ENCODE measurements at regions not wholly inside any gene's neighbourhood (a gene's known extent, or its start where the extent isn't known, plus 50 kb on each side); places are given as distances from the start of the nearest gene placed in this dataset.

- CTCF ChIA-PET = no interaction called here
- Histone ChIP-seq H3K9me3 (ENCODE audit: low read depth, low read length, poor library complexity, severe bottlenecking) (no peaks in the 10 kb centered on the region), H3K27me3 (replicated peaks; ENCODE audit: insufficient read depth, low read depth, low read length, poor library complexity) (no peaks in the 10 kb centered on the region), H3K4me1 (ENCODE audit: insufficient read depth, low read length, poor library complexity, severe bottlenecking) (no peaks in the 10 kb centered on the region), H3K4me3 (ENCODE audit: low read depth, low read length, poor library complexity, severe bottlenecking) (no peak overlapping the region), H3K36me3 (ENCODE audit: insufficient read depth, low read length, poor library complexity, severe bottlenecking) (no peaks in the 10 kb centered on the region), H3K27ac (ENCODE audit: low read depth, low read length, poor library complexity, severe bottlenecking) (no peak overlapping the region)
- no peak for TF ChIP-seq EZH2 (IDR thresholded peaks at IDR 0.05; ENCODE audit: borderline replicate concordance, low read depth, low read length, poor library complexity, severe bottlenecking)
- no peak for TF ChIP-seq CTCF (conservative IDR thresholded peaks at IDR 0.05; ENCODE audit: low read depth, low read length)
- no TSS peak for BruUV-seq (replicated peaks)
- no peak for DNase-seq (ENCODE audit: low spot score)
- intact Hi-C loops (cut with micrococcal nuclease; ENCODE audit: unreplicated experiment) = no loop called here
- POLR2A ChIA-PET (ENCODE audit: low non-redundant PET) = no interaction called here
These were observed 244.4 kb downstream of the RPS24 start for GRCh38 chr10:78278058-78278404.

GRCh38 chr10:78279756-78280155 is 246.1 kb downstream of the RPS24 start:
- ChIA-PET POLR2A (ENCODE audit: low non-redundant PET) (no interaction called here), CTCF (no interaction called here)
- H3K27me3 ChIP-seq (replicated peaks; ENCODE audit: insufficient read depth, low read depth, low read length, poor library complexity) = no peaks in the 10 kb centered on the region
- H3K27ac ChIP-seq (ENCODE audit: low read depth, low read length, poor library complexity, severe bottlenecking) = no peak overlapping the region
- no peak overlapping the region for H3K4me3 ChIP-seq (ENCODE audit: low read depth, low read length, poor library complexity, severe bottlenecking)
- H3K9me3 ChIP-seq (ENCODE audit: low read depth, low read length, poor library complexity, severe bottlenecking) = no peaks in the 10 kb centered on the region
- no peak for TF ChIP-seq CTCF (conservative IDR thresholded peaks at IDR 0.05; ENCODE audit: low read depth, low read length)
- no peak for TF ChIP-seq EZH2 (IDR thresholded peaks at IDR 0.05; ENCODE audit: borderline replicate concordance, low read depth, low read length, poor library complexity, severe bottlenecking)
- H3K4me1 ChIP-seq (ENCODE audit: insufficient read depth, low read length, poor library complexity, severe bottlenecking) = peaks cover 7% of the 10 kb centered on the region
- DNase-seq (ENCODE audit: low spot score) = no peak
- no peaks in the 10 kb centered on the region for H3K36me3 ChIP-seq (ENCODE audit: insufficient read depth, low read length, poor library complexity, severe bottlenecking)
- no TSS peak for BruUV-seq (replicated peaks)
- intact Hi-C loops (cut with micrococcal nuclease; ENCODE audit: unreplicated experiment) = no loop called here

- H3K9me3 ChIP-seq (ENCODE audit: low read depth, low read length, poor library complexity, severe bottlenecking) = no peaks in the 10 kb centered on the region
- BruUV-seq (replicated peaks) = no TSS peak
- ChIA-PET CTCF (no interaction called here), POLR2A (ENCODE audit: low non-redundant PET) (no interaction called here)
- TF ChIP-seq CTCF (conservative IDR thresholded peaks at IDR 0.05; ENCODE audit: low read depth, low read length) (no peak), EZH2 (IDR thresholded peaks at IDR 0.05; ENCODE audit: borderline replicate concordance, low read depth, low read length, poor library complexity, severe bottlenecking) (no peak)
- no peak overlapping the region for H3K27ac ChIP-seq (ENCODE audit: low read depth, low read length, poor library complexity, severe bottlenecking)
- H3K27me3 ChIP-seq (replicated peaks; ENCODE audit: insufficient read depth, low read depth, low read length, poor library complexity) = no peaks in the 10 kb centered on the region
- no peak for DNase-seq (ENCODE audit: low spot score)
- no peak overlapping the region for H3K4me3 ChIP-seq (ENCODE audit: low read depth, low read length, poor library complexity, severe bottlenecking)
- intact Hi-C loops (cut with micrococcal nuclease; ENCODE audit: unreplicated experiment) = no loop called here
- peaks cover 10% of the 10 kb centered on the region for H3K4me1 ChIP-seq (ENCODE audit: insufficient read depth, low read length, poor library complexity, severe bottlenecking)
- no peaks in the 10 kb centered on the region for H3K36me3 ChIP-seq (ENCODE audit: insufficient read depth, low read length, poor library complexity, severe bottlenecking)
These were observed 246.9 kb downstream of the RPS24 start for GRCh38 chr10:78280604-78281003.
